ENCODE measurements at regions not wholly inside any gene's neighbourhood (a gene's known extent, or its start where the extent isn't known, plus 50 kb on each side); places are given as distances from the start of the nearest gene placed in this dataset.

DNA sequence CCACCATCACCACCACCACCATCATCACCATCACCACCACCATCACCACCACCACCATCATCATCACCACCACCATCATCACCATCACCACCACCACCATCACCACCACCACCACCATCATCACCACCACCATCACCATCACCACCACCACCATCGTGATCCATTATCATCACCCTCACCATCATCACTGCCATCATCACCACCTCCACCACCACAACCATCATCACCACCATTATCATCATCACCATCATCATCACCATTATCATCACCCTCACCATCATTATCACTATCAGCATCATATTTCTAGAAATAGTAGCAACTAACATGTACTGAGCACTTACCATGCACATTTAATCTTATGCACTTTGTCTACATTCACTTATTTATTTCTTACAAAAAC, 94.9 kb downstream of the C16orf95 start:
- no peak overlapping the region for H3K4me3 ChIP-seq (ENCODE audit: insufficient read depth, low read depth, low read length)
- no peak overlapping the region for H2AFZ ChIP-seq (ENCODE audit: low read depth, low read length)
- H3K9me3 ChIP-seq (ENCODE audit: insufficient read depth, low read depth, low read length): no peaks in the 10 kb centered on the region
- H3K4me2 ChIP-seq (ENCODE audit: low read length): no peak overlapping the region
- H4K20me1 ChIP-seq (ENCODE audit: insufficient read depth, low read length): no peaks in the 10 kb centered on the region
- FAIRE-seq (no peak), DNase-seq (ENCODE audit: low read depth) (no peak)
- peaks cover 16% of the 10 kb centered on the region for H3K27me3 Mint-ChIP-seq (ENCODE audit: low read depth, unreplicated experiment)
- no peaks in the 10 kb centered on the region for H3K79me2 ChIP-seq (ENCODE audit: insufficient read depth, low read length)
- H3K4me1 Mint-ChIP-seq (ENCODE audit: low read depth, unreplicated experiment): peaks cover 4% of the 10 kb centered on the region
- H3K4me1 ChIP-seq (ENCODE audit: insufficient read depth, low read length): peaks cover under 1% of the 10 kb centered on the region
- no peak overlapping the region for H3K9ac ChIP-seq (ENCODE audit: low read length)
- no peak for TF ChIP-seq EZH2 (IDR thresholded peaks at IDR 0.05; ENCODE audit: insufficient read depth, low read length)
- TF ChIP-seq, protein P1, sequence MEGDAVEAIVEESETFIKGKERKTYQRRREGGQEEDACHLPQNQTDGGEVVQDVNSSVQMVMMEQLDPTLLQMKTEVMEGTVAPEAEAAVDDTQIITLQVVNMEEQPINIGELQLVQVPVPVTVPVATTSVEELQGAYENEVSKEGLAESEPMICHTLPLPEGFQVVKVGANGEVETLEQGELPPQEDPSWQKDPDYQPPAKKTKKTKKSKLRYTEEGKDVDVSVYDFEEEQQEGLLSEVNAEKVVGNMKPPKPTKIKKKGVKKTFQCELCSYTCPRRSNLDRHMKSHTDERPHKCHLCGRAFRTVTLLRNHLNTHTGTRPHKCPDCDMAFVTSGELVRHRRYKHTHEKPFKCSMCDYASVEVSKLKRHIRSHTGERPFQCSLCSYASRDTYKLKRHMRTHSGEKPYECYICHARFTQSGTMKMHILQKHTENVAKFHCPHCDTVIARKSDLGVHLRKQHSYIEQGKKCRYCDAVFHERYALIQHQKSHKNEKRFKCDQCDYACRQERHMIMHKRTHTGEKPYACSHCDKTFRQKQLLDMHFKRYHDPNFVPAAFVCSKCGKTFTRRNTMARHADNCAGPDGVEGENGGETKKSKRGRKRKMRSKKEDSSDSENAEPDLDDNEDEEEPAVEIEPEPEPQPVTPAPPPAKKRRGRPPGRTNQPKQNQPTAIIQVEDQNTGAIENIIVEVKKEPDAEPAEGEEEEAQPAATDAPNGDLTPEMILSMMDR (IDR thresholded peaks at IDR 0.05; ENCODE audit: insufficient read depth, low read depth, low read length): no peak
- H3K4me3 Mint-ChIP-seq (ENCODE audit: unreplicated experiment): no peak overlapping the region
- H3K27me3 ChIP-seq (ENCODE audit: insufficient read depth, low read length): no peaks in the 10 kb centered on the region
- no peaks in the 10 kb centered on the region for H3K36me3 Mint-ChIP-seq (ENCODE audit: low read depth, unreplicated experiment)
- H3K27ac ChIP-seq (ENCODE audit: low read depth, low read length): no peak overlapping the region
- H3K27ac Mint-ChIP-seq (ENCODE audit: unreplicated experiment): no peak overlapping the region
- no peaks in the 10 kb centered on the region for H3K9me3 Mint-ChIP-seq (ENCODE audit: unreplicated experiment)
- no peaks in the 10 kb centered on the region for H3K36me3 ChIP-seq (ENCODE audit: insufficient read depth, low read length)

DNA sequence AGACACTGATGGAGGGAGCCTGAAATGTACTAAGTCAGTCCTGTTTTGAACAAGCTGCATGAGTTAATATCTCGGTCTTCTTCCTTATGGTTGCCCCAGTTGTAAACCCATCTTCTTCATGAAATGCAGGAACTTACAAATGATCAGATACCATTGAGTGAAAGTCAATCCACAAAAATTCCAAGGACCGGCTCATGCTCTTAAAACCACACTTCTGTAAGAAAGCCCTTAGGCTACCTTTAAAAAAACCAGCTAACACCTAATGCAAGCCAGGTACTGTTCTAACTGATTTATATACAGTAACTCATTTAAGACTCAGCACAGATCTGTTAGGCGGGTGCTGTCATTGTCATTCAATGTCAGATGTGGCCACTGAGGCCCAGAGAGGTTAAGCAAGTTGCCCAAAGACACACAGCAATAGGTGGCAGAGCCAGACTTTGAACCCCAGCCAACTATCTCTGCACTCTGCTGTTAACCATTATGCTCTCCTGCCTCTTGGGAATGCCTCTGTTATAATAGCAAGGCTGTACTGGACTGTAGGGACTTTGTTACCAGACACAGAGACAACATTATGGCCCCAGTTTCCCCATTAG, 93.4 kb downstream of the C16orf95 start:
- peaks cover 10% of the 10 kb centered on the region for H3K4me1 ChIP-seq (ENCODE audit: insufficient read depth, low read length)
- no peak overlapping the region for H2AFZ ChIP-seq (ENCODE audit: low read depth, low read length)
- no peak overlapping the region for H3K4me2 ChIP-seq (ENCODE audit: low read length)
- no peaks in the 10 kb centered on the region for H3K36me3 ChIP-seq (ENCODE audit: insufficient read depth, low read length)
- H3K27ac Mint-ChIP-seq (ENCODE audit: unreplicated experiment): no peak overlapping the region
- no peaks in the 10 kb centered on the region for H3K79me2 ChIP-seq (ENCODE audit: insufficient read depth, low read length)
- H3K9ac ChIP-seq (ENCODE audit: low read length): no peak overlapping the region
- H3K36me3 Mint-ChIP-seq (ENCODE audit: low read depth, unreplicated experiment): no peaks in the 10 kb centered on the region
- no peak for FAIRE-seq
- H4K20me1 ChIP-seq (ENCODE audit: insufficient read depth, low read length): no peaks in the 10 kb centered on the region
- peaks cover 16% of the 10 kb centered on the region for H3K27me3 Mint-ChIP-seq (ENCODE audit: low read depth, unreplicated experiment)
- TF ChIP-seq, protein P1 (IDR thresholded peaks at IDR 0.05; ENCODE audit: insufficient read depth, low read depth, low read length): no peak
- TF ChIP-seq EZH2 (IDR thresholded peaks at IDR 0.05; ENCODE audit: insufficient read depth, low read length): no peak
- no peaks in the 10 kb centered on the region for H3K9me3 ChIP-seq (ENCODE audit: insufficient read depth, low read depth, low read length)
- no peak for DNase-seq (ENCODE audit: low read depth)
- H3K4me1 Mint-ChIP-seq (ENCODE audit: low read depth, unreplicated experiment): peaks cover 6% of the 10 kb centered on the region
- no peak overlapping the region for H3K4me3 ChIP-seq (ENCODE audit: insufficient read depth, low read depth, low read length)
- H3K27me3 ChIP-seq (ENCODE audit: insufficient read depth, low read length): no peaks in the 10 kb centered on the region
- no peak overlapping the region for H3K27ac ChIP-seq (ENCODE audit: low read depth, low read length)
- no peak overlapping the region for H3K4me3 Mint-ChIP-seq (ENCODE audit: unreplicated experiment)
- H3K9me3 Mint-ChIP-seq (ENCODE audit: unreplicated experiment): no peaks in the 10 kb centered on the region

DNA sequence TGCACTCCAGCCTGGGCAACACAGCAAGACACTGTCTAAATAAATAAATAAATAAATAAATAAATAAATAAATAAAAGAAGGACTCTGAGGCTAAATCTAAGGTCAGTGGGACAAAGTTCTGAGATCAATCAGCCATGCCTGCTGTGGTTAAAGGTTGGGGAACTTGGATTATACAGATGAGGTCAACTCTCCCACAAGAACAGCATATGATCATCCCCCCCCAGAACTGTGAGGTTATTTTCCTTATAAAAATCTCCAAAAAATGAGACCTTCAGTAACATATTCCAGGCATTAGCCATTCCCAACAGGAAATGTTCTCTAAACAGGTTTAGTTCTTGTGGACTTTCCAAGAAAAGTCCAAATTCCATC, 90.3 kb downstream of the C16orf95 start:
- H3K4me1 ChIP-seq (ENCODE audit: insufficient read depth, low read length): peaks cover 10% of the 10 kb centered on the region
- peak overlapping the region; percentile 85 for H3K27ac ChIP-seq (ENCODE audit: low read depth, low read length)
- Mint-ChIP-seq H3K4me1 (ENCODE audit: low read depth, unreplicated experiment) (peaks cover 6% of the 10 kb centered on the region), H3K9me3 (ENCODE audit: unreplicated experiment) (peaks cover 7% of the 10 kb centered on the region), H3K27me3 (ENCODE audit: low read depth, unreplicated experiment) (peaks cover 24% of the 10 kb centered on the region), H3K27ac (ENCODE audit: unreplicated experiment) (peak overlapping the region; percentile 47), H3K4me3 (ENCODE audit: unreplicated experiment) (no peak overlapping the region), H3K36me3 (ENCODE audit: low read depth, unreplicated experiment) (no peaks in the 10 kb centered on the region)
- no peak overlapping the region for H2AFZ ChIP-seq (ENCODE audit: low read depth, low read length)
- DNase-seq (ENCODE audit: low read depth) (no peak), FAIRE-seq (no peak)
- no peaks in the 10 kb centered on the region for H3K36me3 ChIP-seq (ENCODE audit: insufficient read depth, low read length)
- H3K4me2 ChIP-seq (ENCODE audit: low read length): peak overlapping the region; percentile 56
- H3K79me2 ChIP-seq (ENCODE audit: insufficient read depth, low read length): no peaks in the 10 kb centered on the region
- H3K4me3 ChIP-seq (ENCODE audit: insufficient read depth, low read depth, low read length): no peak overlapping the region
- H3K9me3 ChIP-seq (ENCODE audit: insufficient read depth, low read depth, low read length): peaks cover under 1% of the 10 kb centered on the region
- H3K27me3 ChIP-seq (ENCODE audit: insufficient read depth, low read length): no peaks in the 10 kb centered on the region
- TF ChIP-seq, protein P1 (IDR thresholded peaks at IDR 0.05; ENCODE audit: insufficient read depth, low read depth, low read length): no peak
- no peak for TF ChIP-seq EZH2 (IDR thresholded peaks at IDR 0.05; ENCODE audit: insufficient read depth, low read length)
- H3K9ac ChIP-seq (ENCODE audit: low read length): no peak overlapping the region
- no peaks in the 10 kb centered on the region for H4K20me1 ChIP-seq (ENCODE audit: insufficient read depth, low read length)

Data from astrocyte (in vitro differentiated cells and primary cell).